ENCODE measurements at regions not wholly inside any gene's neighbourhood (a gene's known extent, or its start where the extent isn't known, plus 50 kb on each side); places are given as distances from the start of the nearest gene placed in this dataset.

DNA sequence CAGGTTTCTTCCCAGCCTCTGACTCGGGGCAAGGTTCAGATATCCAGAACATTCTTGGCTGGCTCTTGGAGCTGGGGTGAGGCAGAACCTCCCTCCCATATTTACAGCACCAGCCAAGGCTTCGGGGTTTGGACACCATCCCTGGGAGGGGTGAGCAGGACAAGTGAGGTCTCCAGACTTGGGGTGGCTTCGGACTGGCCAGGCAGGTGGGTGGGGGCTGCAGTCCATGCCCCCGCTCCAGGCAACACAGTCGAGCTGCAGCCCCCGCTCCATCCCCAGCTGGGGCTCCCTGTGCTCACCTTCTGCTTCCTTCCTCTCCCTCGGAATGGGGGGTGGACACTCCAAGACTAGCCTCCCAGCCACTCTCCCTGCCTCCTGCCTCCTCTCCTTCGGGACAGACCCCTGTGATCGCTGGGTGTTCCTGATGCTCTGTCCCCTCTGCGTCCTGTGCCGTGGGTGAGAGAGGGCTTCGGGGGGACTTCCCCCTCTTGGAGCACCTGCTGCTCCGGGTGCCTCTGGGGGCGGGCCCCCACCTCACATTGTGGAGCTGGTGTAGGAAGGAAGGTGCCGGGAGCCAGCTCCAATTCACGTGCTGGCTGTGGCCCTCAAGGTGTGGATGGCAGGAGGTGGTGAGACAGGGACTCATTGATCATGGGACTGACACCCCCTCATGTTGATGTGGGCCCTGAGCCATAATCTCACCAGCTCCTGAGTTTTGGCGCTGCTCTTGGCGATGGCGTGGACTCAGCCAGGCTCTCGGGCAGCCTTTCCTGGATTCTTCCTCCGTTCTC lies 189.2 kb downstream of the SEC14L1 start:
- TF ChIP-seq, protein P1, sequence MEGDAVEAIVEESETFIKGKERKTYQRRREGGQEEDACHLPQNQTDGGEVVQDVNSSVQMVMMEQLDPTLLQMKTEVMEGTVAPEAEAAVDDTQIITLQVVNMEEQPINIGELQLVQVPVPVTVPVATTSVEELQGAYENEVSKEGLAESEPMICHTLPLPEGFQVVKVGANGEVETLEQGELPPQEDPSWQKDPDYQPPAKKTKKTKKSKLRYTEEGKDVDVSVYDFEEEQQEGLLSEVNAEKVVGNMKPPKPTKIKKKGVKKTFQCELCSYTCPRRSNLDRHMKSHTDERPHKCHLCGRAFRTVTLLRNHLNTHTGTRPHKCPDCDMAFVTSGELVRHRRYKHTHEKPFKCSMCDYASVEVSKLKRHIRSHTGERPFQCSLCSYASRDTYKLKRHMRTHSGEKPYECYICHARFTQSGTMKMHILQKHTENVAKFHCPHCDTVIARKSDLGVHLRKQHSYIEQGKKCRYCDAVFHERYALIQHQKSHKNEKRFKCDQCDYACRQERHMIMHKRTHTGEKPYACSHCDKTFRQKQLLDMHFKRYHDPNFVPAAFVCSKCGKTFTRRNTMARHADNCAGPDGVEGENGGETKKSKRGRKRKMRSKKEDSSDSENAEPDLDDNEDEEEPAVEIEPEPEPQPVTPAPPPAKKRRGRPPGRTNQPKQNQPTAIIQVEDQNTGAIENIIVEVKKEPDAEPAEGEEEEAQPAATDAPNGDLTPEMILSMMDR (IDR thresholded peaks at IDR 0.05; ENCODE audit: insufficient read depth, low read length, poor library complexity, severe bottlenecking), result no peak
- no peak overlapping the region for H3K4me3 ChIP-seq (ENCODE audit: low read depth, low read length)
- H3K27me3 ChIP-seq (ENCODE audit: control insufficient read depth, insufficient read depth, low read length), result no peaks in the 10 kb centered on the region
- no peak for DNase-seq (ENCODE audit: low read depth)
- H3K36me3 ChIP-seq (ENCODE audit: control insufficient read depth, insufficient read depth, low read length), result no peaks in the 10 kb centered on the region

DNA sequence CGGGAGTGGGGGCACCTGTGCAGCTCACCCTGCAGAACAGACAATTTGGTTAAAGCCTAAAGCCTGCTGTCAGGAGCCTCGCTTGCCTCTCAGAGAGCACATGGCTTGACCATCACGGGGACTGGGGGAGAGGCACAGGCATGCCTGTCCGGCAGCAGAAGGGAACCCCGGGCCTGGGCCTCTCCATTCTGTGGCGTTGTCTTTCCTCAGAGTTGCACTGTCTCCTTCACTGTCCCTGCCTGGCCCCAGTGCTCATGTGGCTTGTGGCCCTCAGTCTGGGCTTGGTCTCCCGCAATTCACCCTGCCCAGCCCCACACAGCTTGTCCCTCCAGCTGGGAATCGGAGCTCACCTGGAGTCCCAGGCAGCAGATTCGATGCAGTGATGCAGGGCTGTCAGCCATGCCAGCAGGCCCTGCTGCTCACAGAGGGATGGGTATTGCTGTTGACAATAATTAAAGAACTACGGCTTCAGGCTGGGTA lies 189.9 kb downstream of the SEC14L1 start:
- H3K36me3 ChIP-seq (ENCODE audit: control insufficient read depth, insufficient read depth, low read length), result no peaks in the 10 kb centered on the region
- no peak overlapping the region for H3K4me3 ChIP-seq (ENCODE audit: low read depth, low read length)
- TF ChIP-seq, protein P1 (IDR thresholded peaks at IDR 0.05; ENCODE audit: insufficient read depth, low read length, poor library complexity, severe bottlenecking), result no peak
- no peaks in the 10 kb centered on the region for H3K27me3 ChIP-seq (ENCODE audit: control insufficient read depth, insufficient read depth, low read length)
- no peak for DNase-seq (ENCODE audit: low read depth)

DNA sequence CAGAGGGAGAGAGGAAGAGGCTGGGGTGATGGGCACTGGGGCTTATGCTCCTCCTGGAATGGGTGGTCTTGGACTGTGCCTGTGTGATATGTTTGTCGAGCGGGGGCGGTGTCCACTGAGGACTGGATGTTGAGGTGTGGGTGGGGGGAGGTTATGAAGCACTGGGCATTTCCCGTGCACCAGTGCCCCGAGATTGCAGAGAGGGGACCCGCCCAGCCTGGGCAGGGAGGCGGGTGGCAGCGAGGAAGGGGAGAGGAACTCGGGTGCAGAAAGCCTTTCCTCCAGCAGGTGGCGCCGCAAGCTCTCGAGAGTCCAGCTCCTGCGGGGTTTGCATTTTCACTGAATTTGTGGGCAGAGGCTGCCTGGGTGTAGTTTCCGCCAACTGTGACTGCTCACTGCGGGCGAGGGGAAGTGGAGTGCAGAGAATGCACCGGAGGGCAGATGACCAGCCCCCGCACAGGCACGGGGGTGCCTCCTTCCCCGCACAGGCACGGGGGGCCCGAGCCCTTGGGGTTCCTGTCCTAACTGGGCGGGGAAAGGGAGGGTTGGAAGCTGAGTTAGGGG lies 190.6 kb downstream of the SEC14L1 start:
- peak; percentile 49 for DNase-seq (ENCODE audit: low read depth)
- Histone ChIP-seq H3K27me3 (ENCODE audit: control insufficient read depth, insufficient read depth, low read length) (no peaks in the 10 kb centered on the region), H3K36me3 (ENCODE audit: control insufficient read depth, insufficient read depth, low read length) (no peaks in the 10 kb centered on the region), H3K4me3 (ENCODE audit: low read depth, low read length) (no peak overlapping the region)
- TF ChIP-seq, protein P1 (IDR thresholded peaks at IDR 0.05; ENCODE audit: insufficient read depth, low read length, poor library complexity, severe bottlenecking), result peak; percentile 94

DNA sequence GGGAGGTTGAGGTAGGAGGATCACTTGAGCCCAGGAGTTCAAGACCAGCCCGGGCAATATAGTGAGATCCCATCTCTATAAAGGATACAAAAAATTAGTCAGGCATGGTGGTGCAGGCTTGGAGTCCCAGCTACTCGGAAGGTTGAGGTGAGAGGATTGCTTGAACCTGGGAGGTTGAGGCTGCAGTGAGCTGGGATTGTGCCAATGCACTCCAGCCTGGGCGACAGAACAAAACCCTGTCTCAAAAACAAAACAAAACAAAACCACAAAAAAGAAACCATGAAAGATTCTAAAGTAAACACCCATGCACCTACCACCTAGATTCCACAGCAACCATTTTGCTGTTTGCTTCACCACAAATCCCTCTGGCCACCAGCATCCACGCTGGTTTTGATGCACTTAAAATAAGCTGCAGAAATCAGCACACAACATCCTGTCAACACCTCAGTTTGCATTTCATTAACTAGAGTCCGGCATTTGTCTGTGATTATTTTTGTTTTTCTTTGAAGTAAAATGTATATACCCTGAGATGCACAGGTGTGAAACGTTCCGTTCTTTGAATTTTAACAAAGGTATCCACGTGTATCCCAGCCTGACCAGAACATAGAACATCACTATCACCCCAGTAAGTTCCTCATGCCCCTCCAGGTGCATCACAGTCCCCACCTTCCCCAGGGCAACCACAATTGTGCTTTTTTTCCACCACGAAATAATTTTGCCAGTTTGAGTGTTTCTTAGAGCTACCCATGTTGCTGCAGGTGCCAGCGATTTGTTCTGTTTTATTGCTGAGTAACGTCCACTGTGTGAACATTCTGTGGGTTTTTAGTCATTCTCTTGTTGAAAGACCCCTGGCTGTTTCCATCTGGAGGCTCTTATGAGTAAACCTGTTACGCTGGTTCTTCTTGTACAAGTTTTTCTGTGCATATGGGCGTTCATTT lies 191.5 kb downstream of the SEC14L1 start:
- no peak for DNase-seq (ENCODE audit: low read depth)
- no peaks in the 10 kb centered on the region for H3K36me3 ChIP-seq (ENCODE audit: control insufficient read depth, insufficient read depth, low read length)
- no peaks in the 10 kb centered on the region for H3K27me3 ChIP-seq (ENCODE audit: control insufficient read depth, insufficient read depth, low read length)
- H3K4me3 ChIP-seq (ENCODE audit: low read depth, low read length), result no peak overlapping the region
- TF ChIP-seq, protein P1 (IDR thresholded peaks at IDR 0.05; ENCODE audit: insufficient read depth, low read length, poor library complexity, severe bottlenecking), result no peak

DNA sequence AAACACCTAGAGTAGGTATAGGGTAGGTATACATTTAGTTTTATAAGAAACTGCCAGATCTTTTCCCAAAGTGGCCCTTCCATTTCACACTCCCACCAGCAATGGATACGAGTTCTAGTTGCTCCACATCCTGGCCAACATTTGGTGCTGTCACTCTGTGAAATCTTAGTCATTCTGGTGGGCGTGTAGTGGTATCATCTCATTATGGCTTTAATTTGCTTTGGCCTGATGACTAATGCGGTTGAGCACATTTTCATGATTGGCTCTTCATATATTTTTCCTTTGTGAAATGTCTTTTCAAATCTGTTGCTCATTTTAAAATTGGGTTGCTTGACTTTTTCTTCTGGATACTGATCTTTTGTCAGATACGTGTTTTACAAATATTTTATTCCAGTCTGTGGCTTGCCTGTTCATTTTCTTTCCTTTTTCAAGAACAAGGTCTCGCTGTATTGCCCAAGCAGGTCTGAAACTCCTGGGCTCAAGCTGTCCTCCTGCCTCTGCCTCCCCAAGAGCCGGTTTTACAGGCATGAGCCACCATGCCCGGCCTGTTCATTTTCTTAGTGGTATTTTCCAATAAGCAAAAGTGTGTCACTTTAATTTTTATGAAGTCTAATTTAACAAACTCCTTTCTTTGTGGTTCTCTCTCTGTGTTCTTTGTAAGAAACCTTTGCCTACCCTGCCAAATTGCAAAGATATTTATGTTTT lies 192.4 kb downstream of the SEC14L1 start:
- TF ChIP-seq, protein P1 (IDR thresholded peaks at IDR 0.05; ENCODE audit: insufficient read depth, low read length, poor library complexity, severe bottlenecking), result no peak
- H3K4me3 ChIP-seq (ENCODE audit: low read depth, low read length), result no peak overlapping the region
- no peaks in the 10 kb centered on the region for H3K36me3 ChIP-seq (ENCODE audit: control insufficient read depth, insufficient read depth, low read length)
- DNase-seq (ENCODE audit: low read depth), result no peak
- no peaks in the 10 kb centered on the region for H3K27me3 ChIP-seq (ENCODE audit: control insufficient read depth, insufficient read depth, low read length)
